ENCODE measurements at regions not wholly inside any gene's neighbourhood (a gene's known extent, or its start where the extent isn't known, plus 50 kb on each side); places are given as distances from the start of the nearest gene placed in this dataset.

- no peak for TF ChIP-seq REST (IDR thresholded peaks at IDR 0.05; ENCODE audit: low read depth)
- TF ChIP-seq FOSL1 (IDR thresholded peaks at IDR 0.05; ENCODE audit: low read depth): no peak
- no peak for TF ChIP-seq CBX3 (IDR thresholded peaks at IDR 0.05; ENCODE audit: low read depth)
- TF ChIP-seq ZNF274 (IDR thresholded peaks at IDR 0.05; ENCODE audit: low read depth, low read length): no peak
- no peak for TF ChIP-seq CEBPB (IDR thresholded peaks at IDR 0.05; ENCODE audit: low read depth)
These were observed 52.0 kb upstream of the GADD45A start (continued) for GRCh38 chr1:67632811-67633655.

GRCh38 chr1:67634396-67634935, 50.5 kb upstream of the GADD45A start:
- POLR2A ChIA-PET: no interaction called here
- H3K79me2 ChIP-seq (ENCODE audit: insufficient read depth, low read length): no peaks in the 10 kb centered on the region
- H3K4me1 ChIP-seq (ENCODE audit: control insufficient read depth in 1 of 2, insufficient read depth in 2 of 2, low read length in 2 of 2): peaks cover 0 to 15% of the 10 kb centered on the region in 2 experiments; a peak in 2 of 4 replicates
- H3K9me3 ChIP-seq (ENCODE audit: control insufficient read depth in 1 of 2, insufficient read depth in 1 of 2, low read depth in 1 of 2, low read length in 2 of 2): no peaks in the 10 kb centered on the region
- no peaks in the 10 kb centered on the region for H3K9me2 ChIP-seq (ENCODE audit: insufficient read depth)
- intact Hi-C loops (cut with micrococcal nuclease): no loop called here
- H4K20me1 ChIP-seq (ENCODE audit: insufficient read depth): no peaks in the 10 kb centered on the region
- no peak for TF ChIP-seq ZBTB33 (IDR thresholded peaks at IDR 0.05; ENCODE audit: extremely low read depth, insufficient replicate concordance, low read length)
- TF ChIP-seq MAX (IDR thresholded peaks at IDR 0.05): no peak
- TF ChIP-seq RAD21 (IDR thresholded peaks at IDR 0.05; ENCODE audit: low read depth): no peak
- no peak for TF ChIP-seq CTCF (IDR thresholded peaks at IDR 0.05 in 2 of 3, conservative IDR thresholded peaks at IDR 0.05 in 1 of 3; ENCODE audit: borderline replicate concordance in 1 of 3, insufficient read depth in 1 of 3, low read depth in 2 of 3, low read length in 2 of 3)
- no peak for TF ChIP-seq SP1 (IDR thresholded peaks at IDR 0.05; ENCODE audit: low read depth)
- no peaks in the 10 kb centered on the region for H3K27me3 ChIP-seq (ENCODE audit: insufficient read depth, low read length)
- no peak overlapping the region for H2AFZ ChIP-seq (ENCODE audit: low read depth, low read length, poor library complexity, severe bottlenecking)
- H3K36me3 ChIP-seq (ENCODE audit: control insufficient read depth in 1 of 2, insufficient read depth in 2 of 2, low read length in 2 of 2): no peaks in the 10 kb centered on the region
- no TSS peak for BruUV-seq (replicated peaks)
- ATAC-seq (no peak), DNase-seq (ENCODE audit: low read depth, low spot score) (no peak)
- RAD21 ChIA-PET (ENCODE audit: low non-redundant PET in 1 of 2, low total read pairs in 2 of 2, uncharacterized antibody in 2 of 2, unreplicated experiment in 2 of 2): no interaction called here
- H3K4me3 ChIP-seq (replicated peaks in 1 of 2; ENCODE audit: low read depth in 1 of 2, low read length in 2 of 2): no peak overlapping the region
- no peak overlapping the region for H3K4me2 ChIP-seq (ENCODE audit: low read length)
- H3K9ac ChIP-seq (ENCODE audit: low read length): no peak overlapping the region
- CTCF ChIA-PET: no interaction called here
- no peak overlapping the region for H3K27ac ChIP-seq (ENCODE audit: low read depth, low read length)
